Muscle layer of duodenum (tissue), 2 donors: ENCODE measurements at regions not wholly inside any gene's neighbourhood (a gene's known extent, or its start where the extent isn't known, plus 50 kb on each side); places are given as distances from the start of the nearest gene placed in this dataset.

Source experiments
- H3K27ac ChIP-seq: one replicate; pipeline ENCODE4 v1.7.0; 2013; ENCODE audit warnings: mild to moderate bottlenecking, low read length
- H3K27me3 ChIP-seq: one replicate; pipeline ENCODE4 v1.7.0; 2013; ENCODE audit warnings: low read depth, mild to moderate bottlenecking, control low read depth, low read length
- H3K36me3 ChIP-seq, 2 donors: one replicate each; pipeline ENCODE4 v1.7.0; 2013; ENCODE audit warnings: low read length in 2 of 2, control low read depth in 1 of 2, mild to moderate bottlenecking in 1 of 2; ENCODE audit not compliant: insufficient read depth in 2 of 2, control insufficient read depth in 1 of 2
- H3K4me1 ChIP-seq, 2 donors: one replicate each; pipeline ENCODE4 v1.7.0; 2013; ENCODE audit warnings: low read length in 2 of 2, mild to moderate bottlenecking in 2 of 2, control low read depth in 1 of 2, moderate library complexity in 1 of 2; ENCODE audit not compliant: insufficient read depth in 2 of 2, control insufficient read depth in 1 of 2
- H3K4me3 ChIP-seq, 2 donors: one replicate each; pipeline ENCODE4 v1.7.0; 2013; ENCODE audit warnings: low read length in 2 of 2, low read depth in 1 of 2, mild to moderate bottlenecking in 1 of 2
- H3K9me3 ChIP-seq, 2 donors: one replicate each; pipeline ENCODE4 v1.7.0; 2013; ENCODE audit warnings: low read length in 2 of 2, control low read depth in 1 of 2, mild to moderate bottlenecking in 1 of 2; ENCODE audit not compliant: control insufficient read depth in 1 of 2
- donor health status: healthy.

- no peak overlapping the region for H3K27ac ChIP-seq
- H3K36me3 ChIP-seq = no peaks in the 10 kb centered on the region
- H3K9me3 ChIP-seq = no peaks in the 10 kb centered on the region
- no peak overlapping the region for H3K4me3 ChIP-seq
- no peaks in the 10 kb centered on the region for H3K27me3 ChIP-seq
- no peaks in the 10 kb centered on the region for H3K4me1 ChIP-seq
These were observed 734.4 kb upstream of the ADAMTS16 start for GRCh38 chr5:4405614-4406219.

- Histone ChIP-seq H3K4me1 (no peaks in the 10 kb centered on the region), H3K27ac (no peak overlapping the region), H3K36me3 (no peaks in the 10 kb centered on the region), H3K4me3 (no peak overlapping the region), H3K27me3 (no peaks in the 10 kb centered on the region), H3K9me3 (no peaks in the 10 kb centered on the region)
These were observed 730.0 kb upstream of the ADAMTS16 start for GRCh38 chr5:4410151-4410550.

GRCh38 chr5:4411664-4412063 is 728.5 kb upstream of the ADAMTS16 start:
- Histone ChIP-seq H3K27me3 (no peaks in the 10 kb centered on the region), H3K4me3 (no peak overlapping the region), H3K27ac (no peak overlapping the region), H3K9me3 (no peaks in the 10 kb centered on the region), H3K36me3 (no peaks in the 10 kb centered on the region), H3K4me1 (no peaks in the 10 kb centered on the region)

- H3K4me3 ChIP-seq = no peak overlapping the region
- H3K27ac ChIP-seq = no peak overlapping the region
- H3K4me1 ChIP-seq = no peaks in the 10 kb centered on the region
- no peaks in the 10 kb centered on the region for H3K27me3 ChIP-seq
- H3K9me3 ChIP-seq = no peaks in the 10 kb centered on the region
- H3K36me3 ChIP-seq = no peaks in the 10 kb centered on the region
These were observed 726.1 kb upstream of the ADAMTS16 start for GRCh38 chr5:4413996-4414395.

DNA sequence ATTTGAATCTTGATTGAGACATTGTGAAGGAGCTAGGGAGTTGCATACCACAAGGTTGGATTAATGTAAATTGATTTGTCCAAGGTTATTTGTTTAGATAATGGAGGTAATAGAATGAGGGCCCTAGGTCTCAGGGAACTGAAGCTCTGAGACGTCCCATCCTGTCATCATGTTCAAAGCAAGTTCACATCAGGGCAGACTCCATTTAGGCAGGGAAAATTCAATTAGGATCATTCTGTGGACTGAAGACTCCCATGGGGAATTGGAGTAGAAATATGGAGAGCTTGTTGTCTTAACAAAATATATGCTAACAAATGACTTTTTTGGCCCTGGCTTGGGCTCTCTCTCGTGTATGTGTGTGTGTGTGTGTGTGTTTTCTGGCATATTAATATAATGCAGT is 722.0 kb upstream of the ADAMTS16 start:
- H3K4me1 ChIP-seq = no peaks in the 10 kb centered on the region
- no peak overlapping the region for H3K4me3 ChIP-seq
- H3K27ac ChIP-seq = no peak overlapping the region
- H3K36me3 ChIP-seq = no peaks in the 10 kb centered on the region
- H3K27me3 ChIP-seq = no peaks in the 10 kb centered on the region
- no peaks in the 10 kb centered on the region for H3K9me3 ChIP-seq

GRCh38 chr5:4419281-4419680 is 720.8 kb upstream of the ADAMTS16 start:
- H3K4me3 ChIP-seq = no peak overlapping the region
- no peaks in the 10 kb centered on the region for H3K4me1 ChIP-seq
- no peaks in the 10 kb centered on the region for H3K36me3 ChIP-seq
- H3K27me3 ChIP-seq = no peaks in the 10 kb centered on the region
- no peaks in the 10 kb centered on the region for H3K9me3 ChIP-seq
- no peak overlapping the region for H3K27ac ChIP-seq

GRCh38 chr5:4420177-4420576 is 720.0 kb upstream of the ADAMTS16 start:
- Histone ChIP-seq H3K36me3 (no peaks in the 10 kb centered on the region), H3K9me3 (no peaks in the 10 kb centered on the region), H3K4me3 (no peak overlapping the region), H3K27ac (no peak overlapping the region), H3K27me3 (no peaks in the 10 kb centered on the region), H3K4me1 (no peaks in the 10 kb centered on the region)

- Histone ChIP-seq H3K36me3 (no peaks in the 10 kb centered on the region), H3K27me3 (no peaks in the 10 kb centered on the region), H3K4me1 (no peaks in the 10 kb centered on the region), H3K27ac (no peak overlapping the region), H3K9me3 (no peaks in the 10 kb centered on the region), H3K4me3 (no peak overlapping the region)
These were observed 719.4 kb upstream of the ADAMTS16 start for GRCh38 chr5:4420681-4421080.

DNA sequence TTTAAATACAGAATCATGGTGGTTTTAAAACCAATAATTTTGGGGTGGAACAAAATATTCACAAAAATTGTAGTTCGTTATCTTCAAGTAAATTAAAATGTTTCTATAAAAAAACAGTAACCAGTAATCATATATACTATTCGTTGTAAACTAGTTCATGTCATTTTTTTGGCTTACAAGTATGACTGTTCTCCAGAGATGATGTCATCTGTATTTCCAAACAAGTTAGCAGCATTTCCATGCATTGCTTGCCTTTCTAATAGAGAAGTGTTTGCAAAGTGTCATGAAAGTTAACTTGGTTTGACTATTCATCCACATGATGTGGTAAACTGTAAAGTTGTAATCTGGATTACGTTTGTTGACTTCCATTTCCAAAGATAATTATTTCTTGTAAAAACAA is 717.9 kb upstream of the ADAMTS16 start:
- no peaks in the 10 kb centered on the region for H3K4me1 ChIP-seq

DNA sequence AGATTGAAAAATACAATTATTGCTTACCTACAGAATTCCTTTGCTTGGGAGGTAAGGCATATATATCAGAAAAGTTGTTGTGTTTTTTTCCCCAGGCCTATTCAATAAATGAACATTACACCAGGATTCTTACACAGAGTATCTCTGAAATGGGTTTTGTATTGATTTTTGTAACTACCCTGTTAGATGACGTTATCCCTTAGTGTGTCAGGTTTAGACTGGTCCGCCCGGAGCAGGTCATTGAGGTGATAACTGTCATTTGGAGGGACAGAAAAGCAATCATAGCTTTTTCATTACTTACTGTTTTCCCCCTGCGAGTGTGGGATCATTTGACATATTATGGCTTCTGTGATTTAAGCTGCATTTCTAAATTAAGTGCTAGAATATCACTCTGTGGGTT is 715.2 kb upstream of the ADAMTS16 start:
- no peaks in the 10 kb centered on the region for H3K36me3 ChIP-seq
- no peak overlapping the region for H3K27ac ChIP-seq
- no peaks in the 10 kb centered on the region for H3K27me3 ChIP-seq
- no peak overlapping the region for H3K4me3 ChIP-seq
- no peaks in the 10 kb centered on the region for H3K9me3 ChIP-seq
- H3K4me1 ChIP-seq = no peaks in the 10 kb centered on the region

More for the DNA sequence above, 717.9 kb upstream of the ADAMTS16 start:
- Histone ChIP-seq H3K4me3 (no peak overlapping the region), H3K27me3 (no peaks in the 10 kb centered on the region), H3K27ac (no peak overlapping the region), H3K36me3 (no peaks in the 10 kb centered on the region), H3K9me3 (no peaks in the 10 kb centered on the region)

- H3K27ac ChIP-seq = no peak overlapping the region
- H3K4me1 ChIP-seq = no peaks in the 10 kb centered on the region
- no peaks in the 10 kb centered on the region for H3K27me3 ChIP-seq
- H3K36me3 ChIP-seq = no peaks in the 10 kb centered on the region
- no peaks in the 10 kb centered on the region for H3K9me3 ChIP-seq
- H3K4me3 ChIP-seq = no peak overlapping the region
These were observed 699.6 kb upstream of the ADAMTS16 start for GRCh38 chr5:4440536-4440935.

DNA sequence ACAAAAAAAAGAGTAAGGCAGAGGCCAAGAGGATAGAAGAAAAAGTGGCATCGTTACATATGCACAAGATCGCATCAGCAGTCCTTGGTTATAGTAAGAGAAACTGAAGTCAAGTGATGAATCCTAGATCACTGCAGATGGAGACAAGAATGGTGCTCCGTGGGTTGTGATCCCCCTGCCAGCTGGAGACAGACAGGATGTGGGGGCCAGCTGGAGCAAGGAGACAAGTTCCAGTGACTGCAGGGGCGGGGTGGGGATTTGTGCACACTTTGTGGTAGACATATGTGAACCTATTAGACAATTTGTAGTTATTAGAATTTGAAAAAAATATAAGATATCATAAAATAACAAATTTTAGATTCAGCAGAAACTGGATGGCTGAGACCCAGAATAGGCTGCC is 697.9 kb upstream of the ADAMTS16 start:
- Histone ChIP-seq H3K4me1 (no peaks in the 10 kb centered on the region), H3K36me3 (no peaks in the 10 kb centered on the region), H3K4me3 (no peak overlapping the region), H3K27ac (no peak overlapping the region), H3K27me3 (no peaks in the 10 kb centered on the region), H3K9me3 (peaks cover 3 to 5% of the 10 kb centered on the region in 2 donors)
